K562 (cell line): ENCODE measurements at regions not wholly inside any gene's neighbourhood (a gene's known extent, or its start where the extent isn't known, plus 50 kb on each side); places are given as distances from the start of the nearest gene placed in this dataset.

ENCODE experiments used
- ATAC-seq: fragments of 200-7000 bp; cut with Tn5 transposase; 3 replicates; pipeline ENCODE4 v1.9.1; 2020; ENCODE audit warnings: moderate library complexity
- BruUV-seq: library from RNA; stranded (reverse); fragments of 400-500 nt; replicated peaks from 2 replicates; lab custom pipeline; 2021; lab: Mats Ljungman, UMichigan
- CTCF ChIA-PET: fragments of 300-600 bp; formaldehyde crosslinking; extraction: SDS; loops from one replicate; lab custom pipeline; 2021; ENCODE audit warnings: low intra/inter-chr PET ratio; lab: Yijun Ruan, JAX
- POLR2A ChIA-PET: fragments of 300-600, 350-650 bp; sonication (Branson Sonifier 250); formaldehyde crosslinking; extraction: SDS; loops from one replicate; lab custom pipeline; 2021; ENCODE audit warnings: antibody characterized with exemption, inconsistent platforms; lab: Yijun Ruan, JAX
- DNase-seq, 4 experiments: peaks; one replicate each; pipeline versions ENCODE4 v3.0.0 to v3.0.0-alpha.2; 2011 to 2018; ENCODE audit warnings: low spot score in 3 of 4, mixed read lengths in 3 of 4; ENCODE audit errors: extremely low read depth in 1 of 4
- FAIRE-seq: peaks from 2 replicates; lab custom pipeline; 2011; peaks lifted over from hg19 to GRCh38; lab: Jason Lieb, UNC
- H2AFZ ChIP-seq: 2 replicates; pipeline ENCODE4 v1.6.0; 2011; ENCODE audit warnings: low read depth, low read length, control low read depth, inconsistent platforms
- H3K27ac ChIP-seq: fragments of 200-600 bp; 3 replicates; pipeline ENCODE4 v1.8.0; 2011; ENCODE audit warnings: low read depth, mild to moderate bottlenecking, control low read depth, inconsistent platforms, low read length, moderate library complexity, mixed read lengths; ENCODE audit errors: extremely low read depth
- H3K27me3 ChIP-seq, 2 experiments: fragments of 300-600 bp in 1 of 2; 2 replicates in 1 of 2; 3 replicates in 1 of 2; pipeline versions ENCODE4 v1.6.0 to v1.8.0; 2011; ENCODE audit warnings: inconsistent platforms in 2 of 2, low read length in 2 of 2, mild to moderate bottlenecking in 1 of 2, mixed read lengths in 1 of 2, moderate library complexity in 1 of 2; ENCODE audit not compliant: control insufficient read depth in 2 of 2, insufficient read depth in 2 of 2
- H3K36me3 ChIP-seq: fragments of 300-600 bp; 3 replicates; pipeline ENCODE4 v1.8.0; 2011; ENCODE audit warnings: mild to moderate bottlenecking, low read length, inconsistent platforms; ENCODE audit not compliant: control insufficient read depth, insufficient read depth
- H3K4me1 ChIP-seq, 2 experiments: fragments of 200-600 bp in 1 of 2; replicated peaks in 1 of 2; 2 replicates in 1 of 2; 3 replicates in 1 of 2; pipeline versions ENCODE4 v1.5.1 to v1.8.0; 2011; ENCODE audit warnings: inconsistent platforms in 2 of 2, low read length in 2 of 2, mild to moderate bottlenecking in 1 of 2, mixed read lengths in 1 of 2, moderate library complexity in 1 of 2; ENCODE audit not compliant: control insufficient read depth in 2 of 2, insufficient read depth in 2 of 2
- H3K4me2 ChIP-seq: 2 replicates; pipeline ENCODE4 v1.6.1; 2011; ENCODE audit warnings: low read length, control low read depth, inconsistent platforms, mixed read lengths; ENCODE audit not compliant: insufficient read depth
- H3K4me3 ChIP-seq: fragments of 200-600 bp; sonication (generic), shearing (Covaris generic); 2 replicates; pipeline ENCODE4 v1.5.1; 2016; ENCODE audit warnings: control low read depth, inconsistent platforms
- H3K79me2 ChIP-seq: fragments of 200-600 bp; 3 replicates; pipeline ENCODE4 v1.8.0; 2011; ENCODE audit warnings: low read length, inconsistent platforms; ENCODE audit not compliant: control insufficient read depth, insufficient read depth
- H3K9ac ChIP-seq, 2 experiments: 2 replicates each; pipeline versions ENCODE4 v1.6.0 to v1.6.1; 2011; ENCODE audit warnings: low read depth in 2 of 2, low read length in 2 of 2, control low read depth in 1 of 2, inconsistent platforms in 1 of 2, mild to moderate bottlenecking in 1 of 2, mixed read lengths in 1 of 2; ENCODE audit not compliant: insufficient read depth in 1 of 2
- H3K9me1 ChIP-seq: one replicate; pipeline ENCODE4 v1.6.0; 2011; ENCODE audit warnings: inconsistent platforms, mild to moderate bottlenecking, low read length, moderate library complexity; ENCODE audit not compliant: control insufficient read depth, insufficient read depth
- H3K9me3 ChIP-seq: replicated peaks from 2 replicates; pipeline ENCODE4 v1.5.1; 2011; ENCODE audit warnings: low read depth, low read length, inconsistent platforms; ENCODE audit not compliant: control insufficient read depth, insufficient read depth
- H4K20me1 ChIP-seq: replicated peaks from 2 replicates; pipeline ENCODE4 v1.6.1; 2011; ENCODE audit warnings: low read length, inconsistent platforms, mixed read lengths; ENCODE audit not compliant: control insufficient read depth, insufficient read depth
- ATF3 ChIP-seq, 2 experiments: fragments of 450-650 bp in 1 of 2; sonication (generic) in 1 of 2; formaldehyde crosslinking in 1 of 2; IDR thresholded peaks in 1 of 2; conservative IDR thresholded peaks in 1 of 2; 2 replicates each; pipeline versions ENCODE4 v1.6.1 to v1.8.1; 2016 to 2023; ENCODE audit warnings: mild to moderate bottlenecking in 2 of 2, moderate library complexity in 2 of 2, inconsistent platforms in 1 of 2, missing genetic modification reagents in 1 of 2
- CREB5 ChIP-seq: fragments of 250-450 bp; sonication (Bioruptor Pico); IDR thresholded peaks from 2 replicates; pipeline ENCODE4 v1.5.0; 2020; ENCODE audit warnings: mild to moderate bottlenecking
- FOSL1 ChIP-seq: fragments of 200-800 bp; sonication (Bioruptor generic); conservative IDR thresholded peaks from 2 replicates; pipeline ENCODE4 v1.6.1; 2016; ENCODE audit warnings: missing genetic modification characterization, missing compliant biosample characterization
- LCOR ChIP-seq: sonication (generic); formaldehyde crosslinking; IDR thresholded peaks from 2 replicates; pipeline ENCODE4 v1.8.0; 2022; ENCODE audit warnings: mild to moderate bottlenecking, missing genetic modification reagents
- NEUROD1 ChIP-seq: fragments of 150-350 bp; IDR thresholded peaks from 2 replicates; pipeline ENCODE4 v1.6.1; 2014; ENCODE audit warnings: borderline replicate concordance, low read length, low read depth; ENCODE audit not compliant: partially characterized antibody
- RBM25 ChIP-seq: fragments of 200-400 bp; formaldehyde crosslinking; IDR thresholded peaks from 2 replicates; pipeline ENCODE4 v1.6.1; 2018; ENCODE audit warnings: low read length, low read depth, moderate library complexity; ENCODE audit not compliant: severe bottlenecking
- RREB1 ChIP-seq: fragments of 250-450 bp; sonication (Bioruptor Pico); IDR thresholded peaks from 2 replicates; pipeline ENCODE4 v1.4.0; 2020
- WGBS: fragments of 100-300 bp; shearing (Covaris generic); methylation state at CpG from one replicate; pipeline ENCODE4 v1.1.6; 2016; ENCODE audit warnings: low coverage, mixed read lengths; ENCODE audit not compliant: insufficient coverage; ENCODE audit errors: missing lambda C conversion rate; 5-methylcytosine and 5-hydroxymethylcytosine counted together
- in situ Hi-C: fragments of 300-500 bp; cut with MboI; formaldehyde crosslinking; loops from 4 replicates; pipeline ENCODE4 v1.15.0; 2018; ENCODE audit warnings: inconsistent platforms, mixed read lengths
- intact Hi-C: fragments of 100-400 bp; cut with micrococcal nuclease; formaldehyde crosslinking; loops from 2 replicates; pipeline ENCODE4 v1.14.2; 2022

GRCh38 chr5:7040111-7040510 is 326.9 kb downstream of the TENT4A start:
- H3K27ac ChIP-seq: no peak overlapping the region
- H3K9me3 ChIP-seq: no peaks in the 10 kb centered on the region
- ATAC-seq (no peak), DNase-seq (no peak)
- H3K9me1 ChIP-seq: no peaks in the 10 kb centered on the region
- intact Hi-C loops: no loop called here
- no peak overlapping the region for H3K9ac ChIP-seq
- no peak for TF ChIP-seq NEUROD1
- TF ChIP-seq, all 486 proteins: peak for 0
- Histone ChIP-seq H3K4me3 (no peak overlapping the region), H3K79me2 (no peaks in the 10 kb centered on the region), H3K27me3 (no peaks in the 10 kb centered on the region), H3K36me3 (no peaks in the 10 kb centered on the region), H4K20me1 (no peaks in the 10 kb centered on the region), H3K4me2 (no peak overlapping the region), H2AFZ (no peak overlapping the region), H3K4me1 (no peaks in the 10 kb centered on the region)
- BruUV-seq: no TSS peak
- ChIA-PET CTCF (no interaction called here), POLR2A (no interaction called here)
- WGBS: 0% methylated on average over 2 of the region's 2 CpGs
- in situ Hi-C loops: no loop called here
- no peak for FAIRE-seq

- ChIA-PET POLR2A (no interaction called here), CTCF (no interaction called here)
- Histone ChIP-seq H3K9me3 (no peaks in the 10 kb centered on the region), H3K4me3 (no peak overlapping the region), H4K20me1 (no peaks in the 10 kb centered on the region), H2AFZ (no peak overlapping the region), H3K9me1 (no peaks in the 10 kb centered on the region), H3K27ac (no peak overlapping the region), H3K9ac (no peak overlapping the region), H3K4me1 (no peaks in the 10 kb centered on the region), H3K79me2 (no peaks in the 10 kb centered on the region), H3K4me2 (no peak overlapping the region), H3K36me3 (no peaks in the 10 kb centered on the region), H3K27me3 (no peaks in the 10 kb centered on the region)
- DNase-seq (no peak), FAIRE-seq (no peak), ATAC-seq (peak; percentile 75)
- intact Hi-C loops (no loop called here), in situ Hi-C loops (no loop called here)
- 3% methylated on average over 6 of the region's 6 CpGs for WGBS
- no TSS peak for BruUV-seq
- TF ChIP-seq FOSL1 (tag) (peak; percentile 51), CREB5 (no peak), LCOR (no peak), RBM25 (no peak), ATF3 (IDR thresholded peaks at IDR 0.05) (peak; percentile 22; the same call in 1 of the 2 replicates), ATF3 (CRISPR knock-in tag; conservative IDR thresholded peaks at IDR 0.05) (no peak), RREB1 (CRISPR knock-in tag) (no peak)
These were observed 330.6 kb downstream of the TENT4A start for GRCh38 chr5:7043797-7044196.
